H9 (cell line): ENCODE measurements at regions not wholly inside any gene's neighbourhood (a gene's known extent, or its start where the extent isn't known, plus 50 kb on each side); places are given as distances from the start of the nearest gene placed in this dataset.

Experiments used
- DNase-seq: peaks from one replicate; pipeline ENCODE4 v3.0.0-alpha.2; 2017
- H2AFZ ChIP-seq: one replicate; pipeline ENCODE4 v1.6.1; 2013; ENCODE audit warnings: mild to moderate bottlenecking, low read length, control low read depth, moderate library complexity
- H2AK5ac ChIP-seq: 2 replicates; pipeline ENCODE4 v1.6.1; 2013; ENCODE audit warnings: low read length, control low read depth, mixed read lengths; ENCODE audit not compliant: insufficient read length
- H2BK120ac ChIP-seq: one replicate; pipeline ENCODE4 v1.6.1; 2013; ENCODE audit warnings: low read depth, mild to moderate bottlenecking, low read length, control low read depth, inconsistent platforms; ENCODE audit not compliant: poor library complexity, severe bottlenecking
- H2BK12ac ChIP-seq: 2 replicates; pipeline ENCODE4 v1.6.1; 2013; ENCODE audit warnings: low read length, control low read depth, mixed read lengths, low read depth; ENCODE audit not compliant: insufficient read length
- H2BK15ac ChIP-seq: 2 replicates; pipeline ENCODE4 v1.6.1; 2013; ENCODE audit warnings: low read depth, low read length, control low read depth
- H2BK20ac ChIP-seq: one replicate; pipeline ENCODE4 v1.6.1; 2013; ENCODE audit warnings: low read depth, mild to moderate bottlenecking, low read length, control low read depth, inconsistent platforms; ENCODE audit not compliant: poor library complexity, severe bottlenecking
- H2BK5ac ChIP-seq: 2 replicates; pipeline ENCODE4 v1.6.1; 2013; ENCODE audit warnings: low read length, control low read depth, mixed read lengths; ENCODE audit not compliant: insufficient read length
- H3K14ac ChIP-seq: 2 replicates; pipeline ENCODE4 v1.6.1; 2013; ENCODE audit warnings: low read length, control low read depth; ENCODE audit not compliant: insufficient read depth
- H3K18ac ChIP-seq: 2 replicates; pipeline ENCODE4 v1.6.1; 2013; ENCODE audit warnings: low read depth, mild to moderate bottlenecking, mixed read lengths, low read length, control low read depth; ENCODE audit not compliant: insufficient read length
- H3K23ac ChIP-seq: 2 replicates; pipeline ENCODE4 v1.6.1; 2013; ENCODE audit warnings: low read length, control low read depth, mixed read lengths, low read depth; ENCODE audit not compliant: insufficient read length
- H3K23me2 ChIP-seq: 2 replicates; pipeline ENCODE4 v1.6.1; 2013; ENCODE audit warnings: low read depth, mild to moderate bottlenecking, mixed read lengths, low read length, control low read depth; ENCODE audit not compliant: insufficient read length, poor library complexity, severe bottlenecking
- H3K27ac ChIP-seq: 2 replicates; pipeline ENCODE4 v1.5.1; 2013; ENCODE audit warnings: low read length, control low read depth, mixed read lengths, low read depth; ENCODE audit not compliant: insufficient read length
- H3K27me3 ChIP-seq: 2 replicates; pipeline ENCODE4 v1.6.1; 2013; ENCODE audit warnings: low read length, control low read depth, inconsistent platforms; ENCODE audit not compliant: insufficient read depth
- H3K4ac ChIP-seq: 2 replicates; pipeline ENCODE4 v1.6.1; 2013; ENCODE audit warnings: low read depth, mild to moderate bottlenecking, control low read depth, inconsistent platforms, low read length, moderate library complexity
- H3K4me1 ChIP-seq: 2 replicates; pipeline ENCODE4 v1.6.1; 2013; ENCODE audit warnings: low read length, control low read depth, inconsistent platforms; ENCODE audit not compliant: insufficient read depth
- H3K4me2 ChIP-seq: 2 replicates; pipeline ENCODE4 v1.6.1; 2013; ENCODE audit warnings: low read length, control low read depth, mixed read lengths; ENCODE audit not compliant: insufficient read length, insufficient read depth
- H3K56ac ChIP-seq: 2 replicates; pipeline ENCODE4 v1.6.1; 2013; ENCODE audit warnings: low read depth, mild to moderate bottlenecking, mixed read lengths, low read length, control low read depth; ENCODE audit not compliant: insufficient read length
- H3K79me1 ChIP-seq: 2 replicates; pipeline ENCODE4 v1.6.1; 2013; ENCODE audit warnings: low read depth, mild to moderate bottlenecking, moderate library complexity, low read length, control low read depth, inconsistent platforms; ENCODE audit not compliant: insufficient read depth, poor library complexity, severe bottlenecking
- H3K79me2 ChIP-seq: 2 replicates; pipeline ENCODE4 v1.6.1; 2013; ENCODE audit warnings: low read length, control low read depth, inconsistent platforms; ENCODE audit not compliant: insufficient read depth
- H3K9ac ChIP-seq: 2 replicates; pipeline ENCODE4 v1.6.1; 2013; ENCODE audit warnings: low read length, control low read depth, mixed read lengths; ENCODE audit not compliant: insufficient read length; ENCODE audit errors: extremely low read depth
- H3K9me3 ChIP-seq: one replicate; pipeline ENCODE4 v1.6.1; 2013; ENCODE audit warnings: low read depth, low read length, inconsistent platforms; ENCODE audit not compliant: control insufficient read depth
- H3T11ph ChIP-seq: one replicate; pipeline ENCODE4 v1.6.1; 2013; ENCODE audit warnings: mild to moderate bottlenecking, low read length, control low read depth, inconsistent platforms
- H4K20me1 ChIP-seq: one replicate; pipeline ENCODE4 v1.6.1; 2013; ENCODE audit not compliant: control insufficient read depth, insufficient read length, insufficient read depth
- H4K5ac ChIP-seq: 2 replicates; pipeline ENCODE4 v1.6.1; 2013; ENCODE audit warnings: low read depth, mild to moderate bottlenecking, mixed read lengths, low read length, control low read depth; ENCODE audit not compliant: insufficient read length
- H4K8ac ChIP-seq: replicated peaks from 2 replicates; pipeline ENCODE4 v1.6.1; 2013; ENCODE audit warnings: low read length, control low read depth, mixed read lengths, low read depth; ENCODE audit not compliant: insufficient read length
- H4K91ac ChIP-seq: 2 replicates; pipeline ENCODE4 v1.6.1; 2013; ENCODE audit warnings: low read depth, mild to moderate bottlenecking, moderate library complexity, mixed read lengths, low read length, control low read depth; ENCODE audit not compliant: insufficient read length
- H3K27ac Mint-ChIP-seq, 3 experiments: 2 replicates in 2 of 3; 3 replicates in 1 of 3; pipeline ENCODE4 v1.8.0; 2020 to 2021; ENCODE audit warnings: mixed read lengths in 3 of 3, mild to moderate bottlenecking in 1 of 3, moderate library complexity in 1 of 3
- H3K27me3 Mint-ChIP-seq: 2 replicates; pipeline ENCODE4 v1.8.0; 2021; ENCODE audit warnings: low read depth, mild to moderate bottlenecking, moderate library complexity, mixed read lengths
- H3K36me3 Mint-ChIP-seq, 3 experiments: 2 replicates in 2 of 3; 3 replicates in 1 of 3; pipeline ENCODE4 v1.8.0; 2020 to 2021; ENCODE audit warnings: low read depth in 3 of 3, mixed read lengths in 3 of 3; ENCODE audit not compliant: insufficient read depth in 1 of 3
- H3K4me1 Mint-ChIP-seq, 2 experiments: 2 replicates each; pipeline ENCODE4 v1.8.0; 2020; ENCODE audit warnings: mixed read lengths in 2 of 2
- H3K4me3 Mint-ChIP-seq, 2 experiments: 2 replicates in 1 of 2; 3 replicates in 1 of 2; pipeline ENCODE4 v1.8.0; 2020 to 2021; ENCODE audit warnings: mild to moderate bottlenecking in 2 of 2, mixed read lengths in 2 of 2, moderate library complexity in 1 of 2
- H3K9me3 Mint-ChIP-seq, 2 experiments: 2 replicates in 1 of 2; 3 replicates in 1 of 2; pipeline ENCODE4 v1.8.0; 2020; ENCODE audit warnings: mild to moderate bottlenecking in 2 of 2, mixed read lengths in 2 of 2, moderate library complexity in 1 of 2
- whole genome bisulfite sequencing: extraction: QIAGEN DNeasy Blood & Tissue Kit; methylation state at CpG from one replicate; pipeline ENCODE4 v1.1.7; 2013; ENCODE audit warnings: missing lambda C conversion rate, low lambda C conversion rate, mixed read lengths; ENCODE audit not compliant: insufficient read length; ENCODE audit errors: extremely low coverage; 5-methylcytosine and 5-hydroxymethylcytosine counted together
- TF ChIP-seq, protein P1 (sequence below): fragments of 200-600 bp; sonication (generic); conservative IDR thresholded peaks from 3 replicates; pipeline ENCODE4 v1.8.0; 2021; ENCODE audit warnings: antibody characterized with exemption, mild to moderate bottlenecking

DNA sequence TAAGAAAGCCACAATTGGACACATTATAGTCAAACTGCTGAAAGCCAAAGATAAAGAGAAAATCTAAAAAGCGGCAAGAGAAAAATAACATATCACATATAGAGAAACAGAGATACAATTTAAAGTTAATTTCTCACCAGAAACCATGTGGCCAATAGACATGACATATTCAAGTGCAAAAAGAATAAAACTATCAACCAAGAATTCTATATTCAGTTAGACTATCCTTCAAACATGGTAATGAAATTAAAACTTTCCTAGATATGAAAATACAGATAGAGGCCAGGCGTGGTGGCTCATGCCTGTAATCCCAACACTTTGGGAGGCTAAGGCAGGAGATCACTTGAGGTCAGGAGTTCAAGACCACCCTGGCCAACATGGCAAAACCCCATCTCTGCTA, 129.1 kb upstream of the RNF32 start:
- Histone ChIP-seq H2BK15ac (no peak overlapping the region), H3K79me2 (no peaks in the 10 kb centered on the region), H4K8ac (no peak overlapping the region), H3K4ac (no peak overlapping the region), H2BK12ac (no peak overlapping the region), H2AFZ (no peak overlapping the region), H2BK5ac (no peak overlapping the region), H3T11ph (no peak overlapping the region), H3K27ac (no peak overlapping the region), H3K4me1 (no peaks in the 10 kb centered on the region), H3K9me3 (no peaks in the 10 kb centered on the region), H2BK120ac (no peak overlapping the region), H4K5ac (no peak overlapping the region), H3K14ac (no peak overlapping the region), H4K91ac (no peak overlapping the region), H3K23me2 (no peaks in the 10 kb centered on the region), H2BK20ac (no peak overlapping the region), H3K56ac (no peak overlapping the region), H3K27me3 (no peaks in the 10 kb centered on the region), H3K9ac (no peak overlapping the region), H2AK5ac (no peak overlapping the region), H3K4me2 (no peak overlapping the region), H4K20me1 (no peaks in the 10 kb centered on the region), H3K23ac (no peak overlapping the region), H3K79me1 (no peaks in the 10 kb centered on the region), H3K18ac (no peak overlapping the region)
- Mint-ChIP-seq H3K27ac (no peak overlapping the region), H3K4me1 (peaks cover 0 to 2% of the 10 kb centered on the region in 2 experiments; a peak in 1 of 4 replicates), H3K4me3 (no peak overlapping the region), H3K27me3 (peaks cover 6% of the 10 kb centered on the region), H3K9me3 (peaks cover 18 to 25% of the 10 kb centered on the region in 2 experiments), H3K36me3 (peaks cover 0 to 10% (median 2%) of the 10 kb centered on the region in 3 experiments; a peak in 3 of 7 replicates)
- DNase-seq = no peak
- TF ChIP-seq, protein P1, sequence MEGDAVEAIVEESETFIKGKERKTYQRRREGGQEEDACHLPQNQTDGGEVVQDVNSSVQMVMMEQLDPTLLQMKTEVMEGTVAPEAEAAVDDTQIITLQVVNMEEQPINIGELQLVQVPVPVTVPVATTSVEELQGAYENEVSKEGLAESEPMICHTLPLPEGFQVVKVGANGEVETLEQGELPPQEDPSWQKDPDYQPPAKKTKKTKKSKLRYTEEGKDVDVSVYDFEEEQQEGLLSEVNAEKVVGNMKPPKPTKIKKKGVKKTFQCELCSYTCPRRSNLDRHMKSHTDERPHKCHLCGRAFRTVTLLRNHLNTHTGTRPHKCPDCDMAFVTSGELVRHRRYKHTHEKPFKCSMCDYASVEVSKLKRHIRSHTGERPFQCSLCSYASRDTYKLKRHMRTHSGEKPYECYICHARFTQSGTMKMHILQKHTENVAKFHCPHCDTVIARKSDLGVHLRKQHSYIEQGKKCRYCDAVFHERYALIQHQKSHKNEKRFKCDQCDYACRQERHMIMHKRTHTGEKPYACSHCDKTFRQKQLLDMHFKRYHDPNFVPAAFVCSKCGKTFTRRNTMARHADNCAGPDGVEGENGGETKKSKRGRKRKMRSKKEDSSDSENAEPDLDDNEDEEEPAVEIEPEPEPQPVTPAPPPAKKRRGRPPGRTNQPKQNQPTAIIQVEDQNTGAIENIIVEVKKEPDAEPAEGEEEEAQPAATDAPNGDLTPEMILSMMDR = no peak
- WGBS = no CpG with 5 or more reads among the region's 2 CpGs
